ENCODE measurements at regions not wholly inside any gene's neighbourhood (a gene's known extent, or its start where the extent isn't known, plus 50 kb on each side); places are given as distances from the start of the nearest gene placed in this dataset.

DNA sequence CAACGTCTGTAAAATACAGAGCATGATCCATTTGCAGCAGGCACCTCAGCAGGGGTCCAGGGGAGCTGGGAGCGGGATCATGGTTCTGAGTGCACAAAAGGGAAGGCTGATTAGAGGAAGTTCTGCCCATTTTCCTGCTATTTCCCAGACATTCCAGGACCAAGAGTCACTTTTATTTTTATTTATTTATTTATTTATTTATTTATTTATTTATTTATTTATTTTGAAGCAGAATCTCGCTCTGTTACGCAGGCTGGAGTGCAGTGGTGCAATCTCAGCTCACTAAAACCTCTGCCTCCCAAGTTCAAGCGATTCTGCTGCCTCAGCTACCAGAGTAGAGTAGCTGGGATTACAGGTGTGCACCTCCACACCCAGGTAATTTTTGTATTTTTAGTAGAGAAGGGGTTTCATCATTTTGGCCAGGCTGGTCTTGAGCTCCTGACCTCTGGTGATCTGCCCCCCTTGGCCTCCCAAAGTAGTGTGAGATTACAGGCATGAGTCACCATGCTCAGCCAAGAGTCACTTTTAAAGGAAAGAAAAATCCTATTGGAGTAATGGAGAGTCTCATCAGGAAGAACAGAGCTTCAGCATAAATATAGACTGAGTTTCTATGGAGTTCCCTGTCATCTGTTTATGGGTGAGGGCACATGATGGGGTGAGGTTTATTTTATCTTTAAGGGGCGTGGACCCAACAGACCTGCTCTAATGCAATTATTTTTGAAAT lies 355.2 kb downstream of the HAPSTR1 start:
- POLR2A ChIA-PET (ENCODE audit: low non-redundant PET), result no interaction called here
- CTCF ChIA-PET, result no interaction called here
- DNase-seq (ENCODE audit: low spot score), result no peak
- H3K27ac ChIP-seq, result no peak overlapping the region
- TF ChIP-seq, protein P1, sequence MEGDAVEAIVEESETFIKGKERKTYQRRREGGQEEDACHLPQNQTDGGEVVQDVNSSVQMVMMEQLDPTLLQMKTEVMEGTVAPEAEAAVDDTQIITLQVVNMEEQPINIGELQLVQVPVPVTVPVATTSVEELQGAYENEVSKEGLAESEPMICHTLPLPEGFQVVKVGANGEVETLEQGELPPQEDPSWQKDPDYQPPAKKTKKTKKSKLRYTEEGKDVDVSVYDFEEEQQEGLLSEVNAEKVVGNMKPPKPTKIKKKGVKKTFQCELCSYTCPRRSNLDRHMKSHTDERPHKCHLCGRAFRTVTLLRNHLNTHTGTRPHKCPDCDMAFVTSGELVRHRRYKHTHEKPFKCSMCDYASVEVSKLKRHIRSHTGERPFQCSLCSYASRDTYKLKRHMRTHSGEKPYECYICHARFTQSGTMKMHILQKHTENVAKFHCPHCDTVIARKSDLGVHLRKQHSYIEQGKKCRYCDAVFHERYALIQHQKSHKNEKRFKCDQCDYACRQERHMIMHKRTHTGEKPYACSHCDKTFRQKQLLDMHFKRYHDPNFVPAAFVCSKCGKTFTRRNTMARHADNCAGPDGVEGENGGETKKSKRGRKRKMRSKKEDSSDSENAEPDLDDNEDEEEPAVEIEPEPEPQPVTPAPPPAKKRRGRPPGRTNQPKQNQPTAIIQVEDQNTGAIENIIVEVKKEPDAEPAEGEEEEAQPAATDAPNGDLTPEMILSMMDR (conservative IDR thresholded peaks at IDR 0.05; ENCODE audit: low read depth), result no peak

DNA sequence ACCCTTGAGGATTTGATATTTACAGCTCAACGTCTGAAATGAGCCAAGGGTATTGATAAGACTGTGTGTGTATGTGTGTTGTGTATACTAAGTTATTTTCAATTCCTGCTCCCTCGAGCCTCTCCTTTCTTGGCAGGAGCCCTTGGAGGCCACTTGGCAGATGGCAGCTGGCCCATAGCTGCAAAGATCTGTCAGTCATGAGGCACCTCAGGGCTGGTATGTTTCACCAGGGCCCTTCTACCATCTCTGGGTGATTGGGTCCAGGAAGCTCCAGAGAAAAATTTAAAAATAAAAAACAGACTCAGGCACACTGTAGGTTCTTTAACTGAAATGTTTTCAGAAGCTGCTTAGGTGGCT lies 355.7 kb downstream of the HAPSTR1 start:
- TF ChIP-seq, protein P1 (conservative IDR thresholded peaks at IDR 0.05; ENCODE audit: low read depth), result no peak
- no peak for DNase-seq (ENCODE audit: low spot score)
- CTCF ChIA-PET, result no interaction called here
- POLR2A ChIA-PET (ENCODE audit: low non-redundant PET), result no interaction called here
- H3K27ac ChIP-seq, result no peak overlapping the region

DNA sequence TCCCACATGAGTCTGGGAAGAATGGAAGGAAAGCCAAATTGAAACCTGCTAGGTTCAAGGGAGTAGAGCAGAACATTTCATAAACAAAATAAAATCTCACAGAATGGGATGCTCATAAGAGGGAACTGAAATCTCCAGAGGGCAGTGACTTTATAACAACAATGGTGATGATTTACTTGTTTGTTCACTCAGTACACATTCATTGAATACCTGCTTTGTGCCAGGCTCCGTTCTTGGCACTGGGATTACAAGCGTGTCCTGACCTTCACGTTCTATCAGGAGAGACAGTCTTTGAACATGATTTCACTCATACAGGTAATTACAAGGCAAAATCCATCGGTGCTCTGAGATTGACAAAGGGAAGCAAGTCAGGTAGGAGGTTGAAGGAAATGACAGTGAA lies 356.3 kb downstream of the HAPSTR1 start:
- TF ChIP-seq, protein P1 (conservative IDR thresholded peaks at IDR 0.05; ENCODE audit: low read depth), result no peak
- CTCF ChIA-PET, result no interaction called here
- no peak overlapping the region for H3K27ac ChIP-seq
- DNase-seq (ENCODE audit: low spot score), result no peak
- POLR2A ChIA-PET (ENCODE audit: low non-redundant PET), result no interaction called here

DNA sequence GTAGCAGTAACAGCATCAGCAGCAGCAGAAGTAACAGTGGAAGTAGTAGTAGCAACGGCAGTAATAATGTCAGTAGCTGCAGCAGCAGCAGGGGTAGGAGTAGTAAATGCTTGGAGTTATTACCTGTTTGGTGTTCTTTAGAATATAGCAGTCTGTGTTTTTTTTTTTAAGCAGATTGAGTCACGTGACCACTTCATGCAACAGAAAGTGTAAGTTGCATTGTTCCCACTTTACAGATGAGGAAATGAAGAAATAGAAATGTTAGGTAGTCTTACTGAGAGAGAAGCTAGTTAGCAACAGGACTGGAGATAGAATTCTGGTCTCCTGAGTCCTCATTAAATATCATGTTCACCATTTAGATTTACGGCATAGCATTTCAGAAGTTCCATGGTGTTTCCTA lies 358.2 kb downstream of the HAPSTR1 start:
- TF ChIP-seq, protein P1 (conservative IDR thresholded peaks at IDR 0.05; ENCODE audit: low read depth), result no peak
- DNase-seq (ENCODE audit: low spot score), result no peak
- POLR2A ChIA-PET (ENCODE audit: low non-redundant PET), result no interaction called here
- H3K27ac ChIP-seq, result no peak overlapping the region
- CTCF ChIA-PET, result interaction anchor here (0.6 kb wide), 2 partner anchors 448 to 949 kb away, joined by 3 read pairs; no protein-coding TSS in a partner anchor

DNA sequence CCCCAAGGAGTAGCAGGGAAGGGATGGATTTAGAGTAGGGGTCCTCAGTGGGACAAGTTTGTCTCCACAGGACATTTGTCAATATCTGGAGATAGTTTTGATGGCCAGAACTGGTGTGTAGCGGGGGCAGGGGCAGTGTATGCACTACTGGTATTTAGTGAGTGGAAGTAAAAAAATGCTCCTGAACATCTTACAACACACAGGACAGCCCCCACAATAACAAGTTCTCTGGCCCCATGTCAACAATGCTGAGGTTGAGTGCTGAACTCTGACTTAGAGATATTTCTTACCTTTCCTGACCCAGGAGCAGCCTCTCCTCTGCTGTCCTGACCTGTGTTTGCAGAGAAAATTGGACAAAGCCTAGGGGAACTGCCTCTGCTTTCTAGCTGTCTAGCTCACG lies 365.8 kb downstream of the HAPSTR1 start:
- no peak for DNase-seq (ENCODE audit: low spot score)
- no peak overlapping the region for H3K27ac ChIP-seq
- ChIA-PET POLR2A (ENCODE audit: low non-redundant PET) (no interaction called here), CTCF (no interaction called here)
- TF ChIP-seq, protein P1 (conservative IDR thresholded peaks at IDR 0.05; ENCODE audit: low read depth), result no peak

- TF ChIP-seq, protein P1 (conservative IDR thresholded peaks at IDR 0.05; ENCODE audit: low read depth), result no peak
- ChIA-PET POLR2A (ENCODE audit: low non-redundant PET) (no interaction called here), CTCF (no interaction called here)
- no peak overlapping the region for H3K27ac ChIP-seq
- DNase-seq (ENCODE audit: low spot score), result no peak
These were observed 367.4 kb downstream of the HAPSTR1 start for GRCh38 chr16:9458816-9459215.
